ENCODE measurements at regions not wholly inside any gene's neighbourhood (a gene's known extent, or its start where the extent isn't known, plus 50 kb on each side); places are given as distances from the start of the nearest gene placed in this dataset.
A peak's percentile ranks its signal among the peaks of the same experiment; 100 is the strongest.

DNA sequence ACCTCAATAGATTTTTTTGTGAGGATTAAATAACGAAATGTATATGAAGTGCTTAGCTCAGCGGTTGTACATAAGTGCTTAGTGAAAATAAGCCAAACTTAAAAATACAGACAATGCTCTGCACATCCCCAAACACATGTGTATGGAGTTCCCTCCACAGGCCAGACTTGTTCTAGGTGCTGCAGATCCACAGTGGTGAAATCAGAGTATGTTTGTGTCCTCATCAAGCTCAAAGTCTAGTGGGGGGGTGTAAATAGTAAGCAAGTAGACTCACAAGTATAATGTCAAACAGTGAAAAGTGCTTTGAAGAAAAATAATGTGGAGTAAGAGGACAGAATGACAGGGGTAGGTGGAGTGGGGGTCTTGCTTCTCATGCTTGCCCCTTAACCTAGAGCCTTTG lies 157.4 kb upstream of the SPRY4 start:
- Mint-ChIP-seq H3K27ac (no peak overlapping the region), H3K27me3 (ENCODE audit: low read depth) (peaks cover 5% of the 10 kb centered on the region), H3K9me3 (peaks cover 32% of the 10 kb centered on the region), H3K36me3 (ENCODE audit: low read depth) (peaks cover 33% of the 10 kb centered on the region), H3K4me3 (no peak overlapping the region), H3K4me1 (peaks cover 50% of the 10 kb centered on the region)
- TF ChIP-seq, protein P1, sequence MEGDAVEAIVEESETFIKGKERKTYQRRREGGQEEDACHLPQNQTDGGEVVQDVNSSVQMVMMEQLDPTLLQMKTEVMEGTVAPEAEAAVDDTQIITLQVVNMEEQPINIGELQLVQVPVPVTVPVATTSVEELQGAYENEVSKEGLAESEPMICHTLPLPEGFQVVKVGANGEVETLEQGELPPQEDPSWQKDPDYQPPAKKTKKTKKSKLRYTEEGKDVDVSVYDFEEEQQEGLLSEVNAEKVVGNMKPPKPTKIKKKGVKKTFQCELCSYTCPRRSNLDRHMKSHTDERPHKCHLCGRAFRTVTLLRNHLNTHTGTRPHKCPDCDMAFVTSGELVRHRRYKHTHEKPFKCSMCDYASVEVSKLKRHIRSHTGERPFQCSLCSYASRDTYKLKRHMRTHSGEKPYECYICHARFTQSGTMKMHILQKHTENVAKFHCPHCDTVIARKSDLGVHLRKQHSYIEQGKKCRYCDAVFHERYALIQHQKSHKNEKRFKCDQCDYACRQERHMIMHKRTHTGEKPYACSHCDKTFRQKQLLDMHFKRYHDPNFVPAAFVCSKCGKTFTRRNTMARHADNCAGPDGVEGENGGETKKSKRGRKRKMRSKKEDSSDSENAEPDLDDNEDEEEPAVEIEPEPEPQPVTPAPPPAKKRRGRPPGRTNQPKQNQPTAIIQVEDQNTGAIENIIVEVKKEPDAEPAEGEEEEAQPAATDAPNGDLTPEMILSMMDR (IDR thresholded peaks at IDR 0.05; ENCODE audit: unreplicated experiment in 3 of 3), result no peak

DNA sequence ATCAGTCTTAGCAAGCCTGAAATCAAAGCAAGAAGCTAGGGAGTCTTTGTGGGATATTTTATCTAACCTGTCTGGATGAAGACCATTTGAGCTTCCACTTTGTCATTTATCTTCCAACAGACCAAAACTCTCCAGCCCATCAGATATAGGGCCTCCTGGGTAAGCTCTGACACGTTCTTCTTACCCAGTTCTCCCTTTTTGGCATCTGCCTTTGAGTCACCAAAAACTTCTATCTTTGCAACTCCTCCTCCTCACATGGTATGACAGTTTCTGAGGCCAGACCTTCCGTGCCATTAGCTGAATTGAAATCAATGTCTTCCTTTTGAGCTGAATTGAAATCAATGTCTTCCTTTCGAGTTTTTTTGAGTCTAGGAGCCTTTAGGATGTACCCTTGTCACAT lies 156.6 kb upstream of the SPRY4 start:
- Mint-ChIP-seq H3K9me3 (peaks cover 29% of the 10 kb centered on the region), H3K27ac (no peak overlapping the region), H3K4me3 (no peak overlapping the region), H3K36me3 (ENCODE audit: low read depth) (peaks cover 30% of the 10 kb centered on the region), H3K27me3 (ENCODE audit: low read depth) (peaks cover 5% of the 10 kb centered on the region), H3K4me1 (peaks cover 50% of the 10 kb centered on the region)
- TF ChIP-seq, protein P1 (IDR thresholded peaks at IDR 0.05; ENCODE audit: unreplicated experiment in 3 of 3), result no peak

DNA sequence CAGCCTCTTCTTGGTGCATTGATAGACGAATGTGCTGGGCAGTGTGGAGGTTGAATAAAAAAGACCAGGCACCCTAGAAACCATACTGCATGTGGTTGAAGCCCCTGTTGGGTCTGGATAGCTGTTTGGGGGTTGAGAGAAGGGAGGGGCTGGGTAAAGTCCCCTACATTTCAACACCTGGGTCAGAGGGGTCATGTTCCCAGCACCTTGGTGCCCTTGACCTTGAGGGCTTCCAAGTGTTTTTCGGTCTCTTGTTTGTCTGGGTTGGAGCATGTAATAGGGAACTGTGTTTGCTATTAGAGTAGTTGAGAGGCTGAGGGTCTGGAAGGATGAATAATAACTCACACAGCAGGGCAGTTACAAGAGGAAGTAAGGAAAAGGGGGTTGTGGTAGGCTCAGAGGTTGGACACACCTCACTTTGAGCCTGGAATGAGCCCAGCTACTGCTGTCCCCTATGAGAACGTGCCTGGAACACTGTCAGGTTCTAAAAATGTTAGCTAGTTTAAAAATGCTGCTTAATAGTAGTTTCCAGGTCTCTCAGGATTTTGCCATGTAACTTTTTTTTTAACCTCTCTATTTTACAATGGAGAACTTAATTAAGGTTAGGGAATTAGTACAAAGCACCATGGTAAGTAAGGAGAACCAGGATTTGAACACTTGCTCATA lies 155.2 kb upstream of the SPRY4 start:
- Mint-ChIP-seq H3K4me1 (peaks cover 55% of the 10 kb centered on the region), H3K9me3 (peaks cover 19% of the 10 kb centered on the region), H3K36me3 (ENCODE audit: low read depth) (peaks cover 21% of the 10 kb centered on the region), H3K27ac (no peak overlapping the region), H3K4me3 (no peak overlapping the region), H3K27me3 (ENCODE audit: low read depth) (no peaks in the 10 kb centered on the region)
- TF ChIP-seq, protein P1 (IDR thresholded peaks at IDR 0.05; ENCODE audit: unreplicated experiment in 3 of 3), result no peak

DNA sequence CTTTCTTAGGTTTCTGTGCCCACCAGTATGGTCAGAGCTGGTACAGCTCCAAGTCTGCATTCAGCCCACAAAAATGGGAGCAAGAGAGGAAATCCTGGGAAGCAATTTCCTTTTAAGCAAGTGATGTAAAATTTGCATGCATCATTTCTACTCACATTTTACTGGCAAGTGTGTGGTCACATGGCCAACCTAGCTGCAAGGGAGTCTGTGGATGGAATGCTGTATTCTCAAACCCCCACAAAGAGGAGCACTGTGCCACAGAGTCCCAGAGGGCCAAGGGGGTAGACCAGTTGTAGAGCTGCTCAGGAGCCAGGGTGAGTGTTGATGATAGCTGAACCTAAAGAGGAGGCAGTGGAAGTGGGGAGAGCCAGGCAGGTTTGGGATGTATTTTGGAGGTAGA lies 154.3 kb upstream of the SPRY4 start:
- Mint-ChIP-seq H3K4me3 (no peak overlapping the region), H3K36me3 (ENCODE audit: low read depth) (peaks cover 21% of the 10 kb centered on the region), H3K27ac (no peak overlapping the region), H3K27me3 (ENCODE audit: low read depth) (no peaks in the 10 kb centered on the region), H3K9me3 (peaks cover 18% of the 10 kb centered on the region), H3K4me1 (peaks cover 63% of the 10 kb centered on the region)
- TF ChIP-seq, protein P1 (IDR thresholded peaks at IDR 0.05; ENCODE audit: unreplicated experiment in 3 of 3), result no peak

DNA sequence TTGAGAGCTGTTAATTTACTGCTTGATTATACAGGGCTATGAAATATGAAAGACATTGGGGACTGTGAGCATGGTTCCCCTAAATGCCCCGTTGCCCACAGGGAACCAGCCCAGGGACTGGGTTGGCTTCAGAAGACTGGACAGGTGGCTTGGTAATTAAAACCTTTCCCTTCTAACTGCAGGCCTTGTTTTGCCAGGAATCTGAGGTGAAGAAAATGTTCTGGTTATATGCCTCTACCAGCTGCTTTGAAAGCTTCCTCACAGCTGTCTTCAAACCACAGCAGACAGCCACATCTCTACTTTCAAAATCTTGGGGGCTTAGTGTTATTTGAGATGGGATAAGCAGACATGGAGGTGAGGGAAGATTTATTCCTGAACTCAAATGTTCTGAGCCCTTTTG lies 153.3 kb upstream of the SPRY4 start:
- Mint-ChIP-seq H3K4me3 (no peak overlapping the region), H3K9me3 (peaks cover 15% of the 10 kb centered on the region), H3K27ac (peak overlapping the region; percentile 10 to 55 (median 42)), H3K36me3 (ENCODE audit: low read depth) (peaks cover 21% of the 10 kb centered on the region), H3K27me3 (ENCODE audit: low read depth) (no peaks in the 10 kb centered on the region), H3K4me1 (peaks cover 54% of the 10 kb centered on the region)
- TF ChIP-seq, protein P1 (IDR thresholded peaks at IDR 0.05; ENCODE audit: unreplicated experiment in 3 of 3), result no peak

DNA sequence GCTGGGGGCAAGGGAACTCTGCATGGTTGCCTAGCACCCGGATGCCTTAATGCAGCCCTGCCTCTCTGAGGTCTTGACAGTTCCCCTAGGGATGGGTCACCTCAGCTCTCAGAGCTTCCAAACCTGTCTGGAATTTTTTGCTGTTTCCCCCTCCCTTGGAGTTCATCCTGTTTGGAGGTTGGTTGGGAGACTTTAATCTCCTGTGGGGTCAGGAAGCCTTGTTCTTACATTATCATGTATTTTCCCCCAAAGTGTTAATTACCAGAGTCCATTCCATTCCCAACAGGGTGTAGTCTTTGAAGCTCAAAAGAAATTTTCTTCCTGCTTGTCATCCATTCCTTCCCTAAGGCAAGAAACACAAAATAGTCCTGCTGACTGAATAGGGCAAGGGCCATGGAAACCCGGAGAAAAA lies 150.3 kb upstream of the SPRY4 start:
- H3K36me3 Mint-ChIP-seq (ENCODE audit: low read depth), result peaks cover 17% of the 10 kb centered on the region
- H3K9me3 Mint-ChIP-seq, result peaks cover 15% of the 10 kb centered on the region
- no peak overlapping the region for H3K27ac Mint-ChIP-seq
- no peaks in the 10 kb centered on the region for H3K27me3 Mint-ChIP-seq (ENCODE audit: low read depth)
- TF ChIP-seq, protein P1 (IDR thresholded peaks at IDR 0.05; ENCODE audit: unreplicated experiment in 3 of 3), result no peak
- H3K4me1 Mint-ChIP-seq, result peaks cover 50% of the 10 kb centered on the region
- no peak overlapping the region for H3K4me3 Mint-ChIP-seq

Data from nephron (organoid).